BE2C (cell line): ENCODE measurements at regions not wholly inside any gene's neighbourhood (a gene's known extent, or its start where the extent isn't known, plus 50 kb on each side); places are given as distances from the start of the nearest gene placed in this dataset.

Experiments
- DNase-seq: peaks from one replicate; pipeline ENCODE4 v3.0.0-alpha.2; 2020
- H3K27me3 ChIP-seq: fragments of 250-450 bp; sonication (Bioruptor Pico); 2 replicates; pipeline ENCODE4 v1.5.1; 2020; ENCODE audit warnings: mild to moderate bottlenecking
- H3K36me3 ChIP-seq: fragments of 250-450 bp; sonication (Bioruptor Pico); 2 replicates; pipeline ENCODE4 v1.5.1; 2020; ENCODE audit warnings: mild to moderate bottlenecking
- H3K4me1 ChIP-seq: fragments of 250-450 bp; sonication (Bioruptor Pico); 2 replicates; pipeline ENCODE4 v1.5.1; 2020
- H3K4me3 ChIP-seq: 2 replicates; pipeline ENCODE4 v1.5.1; 2011; ENCODE audit warnings: low read depth, low read length
- H3K9me3 ChIP-seq: fragments of 250-450 bp; sonication (Bioruptor Pico); 2 replicates; pipeline ENCODE4 v1.5.1; 2020
- TF ChIP-seq, protein P1 (sequence below): IDR thresholded peaks from 2 replicates; pipeline ENCODE4 v1.5.1; 2012; ENCODE audit warnings: mild to moderate bottlenecking, low read depth, low read length

DNA sequence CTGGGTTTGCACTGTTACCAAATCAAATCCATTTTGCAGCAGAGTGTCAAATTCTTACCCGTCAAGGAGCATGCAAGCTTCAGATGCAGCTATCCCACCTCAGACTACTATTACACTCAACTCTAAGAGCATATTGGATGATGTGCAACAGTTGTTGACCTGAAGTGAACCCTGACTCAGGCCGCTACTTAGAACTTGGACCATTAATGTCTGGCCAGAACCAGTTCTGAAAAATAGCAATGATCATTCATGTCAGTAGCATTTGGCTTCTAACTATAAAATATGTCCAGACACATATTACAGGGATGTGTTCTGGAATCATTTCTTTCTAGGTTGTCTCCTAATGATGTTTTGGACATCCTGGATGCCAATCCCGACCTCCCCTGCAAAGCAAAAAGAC, 135.5 kb upstream of the PKDCC start:
- DNase-seq: no peak
- no peak overlapping the region for H3K4me3 ChIP-seq
- no peaks in the 10 kb centered on the region for H3K4me1 ChIP-seq
- no peaks in the 10 kb centered on the region for H3K36me3 ChIP-seq
- TF ChIP-seq, protein P1, sequence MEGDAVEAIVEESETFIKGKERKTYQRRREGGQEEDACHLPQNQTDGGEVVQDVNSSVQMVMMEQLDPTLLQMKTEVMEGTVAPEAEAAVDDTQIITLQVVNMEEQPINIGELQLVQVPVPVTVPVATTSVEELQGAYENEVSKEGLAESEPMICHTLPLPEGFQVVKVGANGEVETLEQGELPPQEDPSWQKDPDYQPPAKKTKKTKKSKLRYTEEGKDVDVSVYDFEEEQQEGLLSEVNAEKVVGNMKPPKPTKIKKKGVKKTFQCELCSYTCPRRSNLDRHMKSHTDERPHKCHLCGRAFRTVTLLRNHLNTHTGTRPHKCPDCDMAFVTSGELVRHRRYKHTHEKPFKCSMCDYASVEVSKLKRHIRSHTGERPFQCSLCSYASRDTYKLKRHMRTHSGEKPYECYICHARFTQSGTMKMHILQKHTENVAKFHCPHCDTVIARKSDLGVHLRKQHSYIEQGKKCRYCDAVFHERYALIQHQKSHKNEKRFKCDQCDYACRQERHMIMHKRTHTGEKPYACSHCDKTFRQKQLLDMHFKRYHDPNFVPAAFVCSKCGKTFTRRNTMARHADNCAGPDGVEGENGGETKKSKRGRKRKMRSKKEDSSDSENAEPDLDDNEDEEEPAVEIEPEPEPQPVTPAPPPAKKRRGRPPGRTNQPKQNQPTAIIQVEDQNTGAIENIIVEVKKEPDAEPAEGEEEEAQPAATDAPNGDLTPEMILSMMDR: no peak
- H3K27me3 ChIP-seq: no peaks in the 10 kb centered on the region
- H3K9me3 ChIP-seq: no peaks in the 10 kb centered on the region

DNA sequence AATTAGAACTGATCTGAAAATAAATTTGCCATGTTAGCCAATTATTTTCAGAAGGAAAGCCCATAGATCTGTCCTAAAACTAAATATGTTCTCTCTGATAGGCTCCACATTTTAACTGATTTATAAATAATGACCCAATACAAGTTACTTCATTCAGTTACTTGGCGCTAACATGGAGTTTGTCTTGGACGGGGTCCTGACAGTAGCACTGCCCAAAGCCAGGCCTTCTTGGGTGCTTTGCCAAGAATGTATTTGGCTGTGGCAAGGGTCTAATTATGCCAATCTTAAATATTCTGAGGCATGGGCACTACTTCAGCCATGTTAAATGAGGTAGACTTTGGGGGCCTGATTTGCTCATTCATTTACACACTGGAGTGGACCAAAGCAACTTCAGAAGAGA, 135.0 kb upstream of the PKDCC start:
- Histone ChIP-seq H3K4me1 (no peaks in the 10 kb centered on the region), H3K27me3 (no peaks in the 10 kb centered on the region), H3K9me3 (no peaks in the 10 kb centered on the region), H3K36me3 (no peaks in the 10 kb centered on the region), H3K4me3 (no peak overlapping the region)
- DNase-seq: no peak
- TF ChIP-seq, protein P1: no peak

- Histone ChIP-seq H3K27me3 (no peaks in the 10 kb centered on the region), H3K36me3 (no peaks in the 10 kb centered on the region), H3K4me3 (no peak overlapping the region), H3K9me3 (no peaks in the 10 kb centered on the region), H3K4me1 (no peaks in the 10 kb centered on the region)
- DNase-seq: no peak
- TF ChIP-seq, protein P1: no peak
Observed at GRCh38 chr2:41913311-41913710, 134.5 kb upstream of the PKDCC start.

- no peak for DNase-seq
- no peak overlapping the region for H3K4me3 ChIP-seq
- no peaks in the 10 kb centered on the region for H3K27me3 ChIP-seq
- no peaks in the 10 kb centered on the region for H3K9me3 ChIP-seq
- no peaks in the 10 kb centered on the region for H3K36me3 ChIP-seq
- H3K4me1 ChIP-seq: no peaks in the 10 kb centered on the region
- TF ChIP-seq, protein P1: no peak
Observed at GRCh38 chr2:41913921-41914609, 133.8 kb upstream of the PKDCC start.

DNA sequence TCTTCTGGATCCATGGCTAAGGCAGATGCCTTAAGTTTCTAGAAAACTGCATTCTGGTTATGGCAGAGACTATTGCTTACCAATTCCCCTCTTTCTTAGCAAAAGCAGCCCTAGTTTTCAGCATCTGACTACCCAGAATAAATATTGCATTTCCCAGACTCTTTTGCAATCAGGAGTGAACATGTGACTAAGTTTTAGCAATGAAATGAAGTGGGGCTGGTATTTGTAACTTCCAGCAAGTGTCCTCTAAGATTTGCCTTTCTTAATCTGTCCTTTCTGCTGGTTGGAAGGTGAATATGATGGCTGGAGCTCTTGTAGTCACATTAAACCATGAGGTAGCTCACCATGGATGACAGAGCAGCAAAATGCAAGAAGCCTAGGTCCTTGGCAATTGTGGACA, 132.9 kb upstream of the PKDCC start:
- Histone ChIP-seq H3K4me1 (no peaks in the 10 kb centered on the region), H3K27me3 (no peaks in the 10 kb centered on the region), H3K9me3 (no peaks in the 10 kb centered on the region), H3K36me3 (no peaks in the 10 kb centered on the region), H3K4me3 (no peak overlapping the region)
- TF ChIP-seq, protein P1: no peak
- DNase-seq: no peak

- no peak for DNase-seq
- Histone ChIP-seq H3K27me3 (no peaks in the 10 kb centered on the region), H3K9me3 (no peaks in the 10 kb centered on the region), H3K36me3 (no peaks in the 10 kb centered on the region), H3K4me3 (no peak overlapping the region), H3K4me1 (no peaks in the 10 kb centered on the region)
- TF ChIP-seq, protein P1: no peak
Observed at GRCh38 chr2:41916177-41916576, 131.6 kb upstream of the PKDCC start.
